A549 (cell line): ENCODE measurements at regions not wholly inside any gene's neighbourhood (a gene's known extent, or its start where the extent isn't known, plus 50 kb on each side); places are given as distances from the start of the nearest gene placed in this dataset.

Source experiments
- ATAC-seq, 2 experiments: fragments of 200-7000 bp in 1 of 2; fragments of >200 bp in 1 of 2; cut with Nextera tagmentation in 1 of 2; cut with Tn5 transposase in 1 of 2; 3 replicates each; pipeline versions ENCODE4 v1.8.0 to v1.9.1; 2018 to 2020; ENCODE audit warnings: mild to moderate bottlenecking in 1 of 2, moderate library complexity in 1 of 2
- CTCF ChIA-PET: fragments of 300-600 bp; sonication (Branson Sonifier 250); formaldehyde crosslinking; extraction: SDS; loops from one replicate; lab custom pipeline; 2021; ENCODE audit warnings: antibody characterized with exemption, inconsistent platforms; lab: Yijun Ruan, JAX
- POLR2A ChIA-PET: fragments of 350-600 bp; formaldehyde crosslinking; extraction: SDS; loops from one replicate; lab custom pipeline; 2021; ENCODE audit warnings: antibody characterized with exemption, inconsistent platforms; lab: Yijun Ruan, JAX
- DNase-seq, 2 experiments: peaks; one replicate each; pipeline versions ENCODE4 v3.0.0 to v3.0.0-alpha.2; 2011 to 2016; ENCODE audit warnings: low read depth in 1 of 2, low spot score in 1 of 2
- FAIRE-seq: peaks from 2 replicates; lab custom pipeline; 2011; peaks lifted over from hg19 to GRCh38; lab: Jason Lieb, UNC
- H3K27ac ChIP-seq, 2 experiments: fragments of >200 bp; sonication (Bioruptor Twin); formaldehyde crosslinking; 3 replicates each; pipeline ENCODE4 v1.5.1; 2016 to 2017
- H3K4me1 ChIP-seq: fragments of >200 bp; sonication (Bioruptor Twin); formaldehyde crosslinking; 3 replicates; pipeline ENCODE4 v1.6.1; 2016
- H3K4me2 ChIP-seq: fragments of >200 bp; sonication (Bioruptor Twin); formaldehyde crosslinking; 3 replicates; pipeline ENCODE4 v1.6.1; 2016
- H3K4me3 ChIP-seq: fragments of >200 bp; sonication (Bioruptor Twin); formaldehyde crosslinking; 3 replicates; pipeline ENCODE4 v1.5.1; 2016
- H3K9me3 ChIP-seq: fragments of >200 bp; sonication (Bioruptor Twin); formaldehyde crosslinking; 3 replicates; pipeline ENCODE4 v1.6.1; 2016
- BHLHE40 ChIP-seq: IDR thresholded peaks from 2 replicates; pipeline ENCODE4 v1.6.1; 2012; ENCODE audit warnings: low read depth, low read length, inconsistent platforms
- CBX2 ChIP-seq: fragments of 200-600 bp; sonication (generic); IDR thresholded peaks from 2 replicates; pipeline ENCODE4 v1.6.1; 2016; ENCODE audit warnings: low read depth, mild to moderate bottlenecking, borderline replicate concordance
- CHD2 ChIP-seq: fragments of 150-350 bp; IDR thresholded peaks from 2 replicates; pipeline ENCODE4 v1.6.1; 2014; ENCODE audit warnings: low read length; ENCODE audit not compliant: partially characterized antibody
- CHD4 ChIP-seq: fragments of 200-600 bp; sonication (generic); IDR thresholded peaks from 2 replicates; pipeline ENCODE4 v1.6.1; 2016; ENCODE audit warnings: antibody characterized with exemption, mild to moderate bottlenecking, borderline replicate concordance
- E2F6 ChIP-seq: IDR thresholded peaks from 2 replicates; pipeline ENCODE4 v1.6.1; 2012; ENCODE audit warnings: low read depth, borderline replicate concordance
- FOSB ChIP-seq: fragments of 250-450 bp; sonication (Bioruptor Pico); IDR thresholded peaks from 2 replicates; pipeline ENCODE4 v1.5.0; 2020; ENCODE audit warnings: mild to moderate bottlenecking, moderate library complexity
- HEYL ChIP-seq: fragments of 250-450 bp; sonication (Bioruptor Pico); IDR thresholded peaks from 2 replicates; pipeline ENCODE4 v1.8.0; 2021; ENCODE audit warnings: mild to moderate bottlenecking, moderate library complexity
- HMGXB4 ChIP-seq: fragments of 250-450 bp; sonication (Bioruptor Pico); IDR thresholded peaks from 2 replicates; pipeline ENCODE4 v1.5.0; 2021; ENCODE audit warnings: mild to moderate bottlenecking, moderate library complexity, borderline replicate concordance
- HOXA7 ChIP-seq: fragments of 250-450 bp; sonication (Bioruptor Pico); IDR thresholded peaks from 2 replicates; pipeline ENCODE4 v1.5.0; 2020; ENCODE audit warnings: mild to moderate bottlenecking, moderate library complexity
- JUN ChIP-seq, 2 experiments: fragments of >200 bp; sonication (Bioruptor Twin); formaldehyde crosslinking; IDR thresholded peaks; 2 replicates in 1 of 2; 3 replicates in 1 of 2; pipeline ENCODE4 v1.6.1; 2016 to 2017
- MAZ ChIP-seq: fragments of 150-350 bp; IDR thresholded peaks from 2 replicates; pipeline ENCODE4 v1.6.1; 2014; ENCODE audit warnings: antibody characterized with exemption, low read depth, low read length, borderline replicate concordance
- MYC ChIP-seq: IDR thresholded peaks from 2 replicates; pipeline ENCODE4 v1.6.1; 2012; ENCODE audit warnings: mild to moderate bottlenecking, inconsistent platforms, low read length, improper control_type of control experiment, borderline replicate concordance
- POLR2A ChIP-seq: IDR thresholded peaks from 2 replicates; pipeline ENCODE4 v1.6.1; 2012; ENCODE audit warnings: mild to moderate bottlenecking, low read length
- POLR2AphosphoS2 ChIP-seq: conservative IDR thresholded peaks from 2 replicates; pipeline ENCODE4 v1.6.1; 2012; ENCODE audit warnings: low read length, improper control_type of control experiment, inconsistent platforms
- RCOR1 ChIP-seq: fragments of 150-350 bp; IDR thresholded peaks from 2 replicates; pipeline ENCODE4 v1.6.1; 2014; ENCODE audit warnings: antibody characterized with exemption, low read length, low read depth
- SMC3 ChIP-seq: fragments of >200 bp; sonication (Bioruptor Twin); formaldehyde crosslinking; IDR thresholded peaks from 3 replicates; pipeline ENCODE4 v1.6.1; 2018; ENCODE audit warnings: inconsistent platforms
- SREBF2 ChIP-seq: fragments of 450-650 bp; IDR thresholded peaks from 2 replicates; pipeline ENCODE4 v1.6.1; 2014; ENCODE audit warnings: mild to moderate bottlenecking, moderate library complexity
- ZNF302 ChIP-seq: fragments of 250-450 bp; sonication (Bioruptor Pico); IDR thresholded peaks from 2 replicates; pipeline ENCODE4 v1.9.0; 2021; ENCODE audit warnings: inconsistent platforms, mild to moderate bottlenecking, moderate library complexity
- WGBS: methylation state at CpG from one replicate; pipeline ENCODE4 v1.1.6; 2017; ENCODE audit errors: missing lambda C conversion rate; 5-methylcytosine and 5-hydroxymethylcytosine counted together
- TF ChIP-seq, protein P1 (sequence below): fragments of 250-450 bp; sonication (Bioruptor Pico); IDR thresholded peaks from 2 replicates; pipeline ENCODE4 v1.5.0; 2020; ENCODE audit warnings: low read depth, mild to moderate bottlenecking, moderate library complexity
- TF ChIP-seq, protein P2 (sequence below): fragments of >200 bp; sonication (Bioruptor Twin); formaldehyde crosslinking; IDR thresholded peaks from 3 replicates; pipeline ENCODE4 v1.6.1; 2016
- TF ChIP-seq, protein P3 (sequence below): fragments of 450-650 bp; IDR thresholded peaks from 2 replicates; pipeline ENCODE4 v1.6.1; 2014; ENCODE audit warnings: antibody characterized with exemption

DNA sequence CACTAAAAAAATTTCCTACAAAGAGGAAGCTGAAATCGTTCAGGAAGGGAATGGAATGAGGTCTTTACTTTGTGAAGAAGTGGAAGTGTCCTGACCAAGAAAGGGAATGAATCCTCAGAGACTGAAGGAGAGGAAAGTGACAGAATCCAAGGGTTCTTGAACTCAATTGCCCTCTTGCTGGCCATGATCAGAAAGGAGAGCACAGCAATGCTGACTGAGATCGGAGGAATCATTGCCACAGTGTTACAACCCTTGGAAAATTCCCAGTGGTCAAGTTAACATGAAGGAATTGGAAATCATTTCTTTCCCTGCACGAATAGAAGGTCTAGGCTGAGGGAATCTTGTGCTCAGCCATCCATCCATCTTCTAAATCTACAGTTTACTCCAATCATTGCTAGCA lies 190.0 kb upstream of the NEIL3 start (continued):
- TF ChIP-seq HMGXB4 (CRISPR knock-in tag): no peak

DNA sequence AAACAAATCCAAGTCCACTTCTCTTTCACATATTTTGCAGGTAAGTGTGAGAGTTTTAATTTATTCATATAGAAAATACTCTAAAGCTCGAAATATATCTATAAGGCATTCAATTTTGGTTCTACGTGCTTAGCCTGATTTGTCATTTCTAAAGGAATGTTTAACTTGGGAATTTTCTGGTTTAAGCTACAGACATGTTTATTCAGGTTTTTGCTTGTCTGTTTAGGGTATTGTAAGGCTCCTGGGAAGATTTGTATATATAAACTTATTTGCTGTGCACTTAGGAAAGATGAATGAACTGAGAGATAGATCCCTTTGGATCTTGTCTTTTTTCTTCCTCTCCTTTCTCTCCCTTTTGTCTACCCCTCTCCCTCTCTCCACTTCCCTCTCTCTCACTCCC lies 185.9 kb upstream of the NEIL3 start:
- no peak overlapping the region for H3K4me2 ChIP-seq
- ATAC-seq (no peak), DNase-seq (no peak), FAIRE-seq (no peak)
- no peak overlapping the region for H3K4me3 ChIP-seq
- WGBS: 45% methylated on average over 2 of the region's 2 CpGs
- no peak overlapping the region for H3K27ac ChIP-seq
- peaks cover 5% of the 10 kb centered on the region; the same call in 1 of the 3 replicates for H3K9me3 ChIP-seq
- ChIA-PET CTCF (no interaction called here), POLR2A (no interaction called here)
- no peak for TF ChIP-seq CHD4
- TF ChIP-seq, protein P1, sequence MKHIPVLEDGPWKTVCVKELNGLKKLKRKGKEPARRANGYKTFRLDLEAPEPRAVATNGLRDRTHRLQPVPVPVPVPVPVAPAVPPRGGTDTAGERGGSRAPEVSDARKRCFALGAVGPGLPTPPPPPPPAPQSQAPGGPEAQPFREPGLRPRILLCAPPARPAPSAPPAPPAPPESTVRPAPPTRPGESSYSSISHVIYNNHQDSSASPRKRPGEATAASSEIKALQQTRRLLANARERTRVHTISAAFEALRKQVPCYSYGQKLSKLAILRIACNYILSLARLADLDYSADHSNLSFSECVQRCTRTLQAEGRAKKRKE (CRISPR knock-in tag): no peak
- TF ChIP-seq, protein P2, sequence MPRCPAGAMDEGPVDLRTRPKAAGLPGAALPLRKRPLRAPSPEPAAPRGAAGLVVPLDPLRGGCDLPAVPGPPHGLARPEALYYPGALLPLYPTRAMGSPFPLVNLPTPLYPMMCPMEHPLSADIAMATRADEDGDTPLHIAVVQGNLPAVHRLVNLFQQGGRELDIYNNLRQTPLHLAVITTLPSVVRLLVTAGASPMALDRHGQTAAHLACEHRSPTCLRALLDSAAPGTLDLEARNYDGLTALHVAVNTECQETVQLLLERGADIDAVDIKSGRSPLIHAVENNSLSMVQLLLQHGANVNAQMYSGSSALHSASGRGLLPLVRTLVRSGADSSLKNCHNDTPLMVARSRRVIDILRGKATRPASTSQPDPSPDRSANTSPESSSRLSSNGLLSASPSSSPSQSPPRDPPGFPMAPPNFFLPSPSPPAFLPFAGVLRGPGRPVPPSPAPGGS: no peak
- TF ChIP-seq E2F6: no peak
- no peak for TF ChIP-seq HEYL (CRISPR knock-in tag)
- no peak for TF ChIP-seq RCOR1
- TF ChIP-seq CHD2: no peak
- no peak for TF ChIP-seq POLR2AphosphoS2
- no peak for TF ChIP-seq POLR2A
- no peak for TF ChIP-seq ZNF302 (CRISPR knock-in tag)
- no peaks in the 10 kb centered on the region for H3K4me1 ChIP-seq

- CTCF ChIA-PET: no interaction called here
- WGBS: 65% methylated on average over 7 of the region's 7 CpGs
- FAIRE-seq (no peak), ATAC-seq (no peak), DNase-seq (no peak)
- no peak for TF ChIP-seq MYC
- no peak for TF ChIP-seq SMC3
- no peak for TF ChIP-seq JUN (IDR thresholded peaks at IDR 0.05)
- TF ChIP-seq MAZ: no peak
- TF ChIP-seq, protein P3, sequence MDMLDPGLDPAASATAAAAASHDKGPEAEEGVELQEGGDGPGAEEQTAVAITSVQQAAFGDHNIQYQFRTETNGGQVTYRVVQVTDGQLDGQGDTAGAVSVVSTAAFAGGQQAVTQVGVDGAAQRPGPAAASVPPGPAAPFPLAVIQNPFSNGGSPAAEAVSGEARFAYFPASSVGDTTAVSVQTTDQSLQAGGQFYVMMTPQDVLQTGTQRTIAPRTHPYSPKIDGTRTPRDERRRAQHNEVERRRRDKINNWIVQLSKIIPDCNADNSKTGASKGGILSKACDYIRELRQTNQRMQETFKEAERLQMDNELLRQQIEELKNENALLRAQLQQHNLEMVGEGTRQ: no peak
- TF ChIP-seq SREBF2: no peak
- no peak for TF ChIP-seq HEYL (CRISPR knock-in tag)
- no peak for TF ChIP-seq POLR2A
- no peak for TF ChIP-seq HOXA7 (CRISPR knock-in tag)
- TF ChIP-seq FOSB (CRISPR knock-in tag): no peak
- TF ChIP-seq BHLHE40: no peak
- TF ChIP-seq CBX2: no peak
- no peak overlapping the region for H3K27ac ChIP-seq
- H3K4me3 ChIP-seq: no peak overlapping the region
- H3K4me2 ChIP-seq: no peak overlapping the region
- H3K9me3 ChIP-seq: peaks cover 8% of the 10 kb centered on the region; the same call in 1 of the 3 replicates
- POLR2A ChIA-PET: no interaction called here
- H3K4me1 ChIP-seq: no peaks in the 10 kb centered on the region
These were observed 185.2 kb upstream of the NEIL3 start for GRCh38 chr4:177124349-177125064.
